DMS 273 treated with DMSO at 0.1 percent for 48 hours (cell line): ENCODE measurements at regions not wholly inside any gene's neighbourhood (a gene's known extent, or its start where the extent isn't known, plus 50 kb on each side); places are given as distances from the start of the nearest gene placed in this dataset.

Experiments used
- DNase-seq: peaks from one replicate; lab custom pipeline; 2025; lab: John Stamatoyannopoulos, UW

DNA sequence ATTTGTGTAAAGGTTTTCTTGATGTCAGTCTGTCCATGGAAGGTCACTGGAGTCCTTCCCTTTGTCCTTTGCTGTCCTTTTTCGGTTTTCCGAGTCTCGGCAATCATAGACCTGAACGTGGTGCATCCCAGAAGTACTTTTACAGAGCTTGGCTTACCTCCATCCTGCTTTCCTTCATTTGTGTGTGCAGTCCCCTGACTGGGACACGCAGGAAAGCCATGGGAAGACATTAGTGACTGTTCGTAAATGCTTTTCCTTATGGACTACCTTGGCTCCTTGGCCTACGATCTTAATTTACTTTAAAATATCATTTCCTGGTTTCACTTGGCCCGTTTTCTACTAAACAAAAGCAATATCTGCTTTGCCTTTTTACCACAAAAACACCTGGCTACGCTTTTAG, 328.4 kb upstream of the RARB start:
- DNase-seq = no peak

DNA sequence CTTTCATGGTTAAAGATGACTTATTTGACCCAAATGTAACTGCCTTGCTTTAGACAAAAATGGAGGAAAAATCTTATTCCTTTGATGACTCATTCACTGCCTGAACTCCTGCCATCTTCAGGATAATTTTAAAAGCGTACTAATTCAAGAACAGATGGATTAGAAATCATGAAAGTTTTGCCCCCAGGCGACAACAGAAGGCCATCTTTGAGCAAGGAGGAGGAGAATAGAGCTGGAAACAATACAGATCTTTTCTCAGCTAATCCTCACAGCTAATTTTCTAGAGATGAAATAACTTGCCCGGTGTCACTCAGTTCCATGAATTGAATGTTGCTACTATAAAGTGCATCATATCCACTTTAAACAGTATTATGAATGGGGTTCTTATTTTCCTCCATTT, 324.7 kb upstream of the RARB start:
- no peak for DNase-seq

DNA sequence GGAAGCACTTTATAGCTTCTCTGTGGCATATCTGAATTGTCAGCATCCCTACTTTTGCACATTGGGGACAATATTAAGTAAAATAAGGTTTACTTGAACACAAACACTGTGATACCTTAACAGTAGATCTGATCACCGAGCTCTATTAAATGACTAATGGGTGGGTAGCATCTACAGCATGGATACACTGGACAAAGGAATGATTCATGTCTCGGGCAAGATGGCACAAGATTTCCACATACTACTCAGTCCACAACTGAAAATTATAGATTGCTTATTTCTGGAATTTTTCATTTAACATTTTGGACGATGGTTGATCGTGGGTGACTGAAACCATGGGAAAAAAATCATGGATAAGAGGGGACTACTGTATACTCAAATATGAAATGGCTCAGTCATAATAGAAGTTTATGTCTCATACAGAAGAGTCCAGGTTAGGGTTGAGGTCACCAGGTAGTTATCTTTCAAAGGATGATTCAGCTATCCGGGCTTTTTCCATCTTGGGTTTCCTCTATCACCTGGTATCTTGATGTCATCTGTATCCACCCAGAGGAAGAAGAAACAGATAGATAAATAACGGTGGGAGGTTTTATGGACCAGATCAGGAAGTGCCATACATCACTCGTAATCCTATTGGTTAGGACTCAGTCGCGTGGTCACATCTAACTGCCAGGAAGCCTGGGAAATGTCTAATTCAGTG, 320.0 kb upstream of the RARB start:
- no peak for DNase-seq

DNA sequence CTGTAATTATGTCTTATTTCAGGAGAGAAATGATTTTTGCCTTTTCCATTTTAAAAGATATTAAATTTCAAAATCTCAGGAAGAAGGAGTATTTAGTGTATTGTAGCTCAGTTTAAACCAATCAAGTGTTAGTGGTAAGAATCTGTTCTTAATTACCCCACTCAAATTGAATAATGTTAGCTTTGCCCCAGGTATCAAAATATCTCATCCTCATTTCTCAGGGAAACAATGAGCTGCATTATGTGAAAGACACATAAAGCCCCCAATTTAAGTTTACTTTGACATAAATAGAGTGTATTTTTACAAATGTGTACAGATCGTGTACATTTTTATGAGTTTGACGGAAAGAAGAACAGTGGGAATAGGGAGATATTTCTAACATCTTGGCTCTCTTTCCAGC, 317.4 kb upstream of the RARB start:
- no peak for DNase-seq

DNA sequence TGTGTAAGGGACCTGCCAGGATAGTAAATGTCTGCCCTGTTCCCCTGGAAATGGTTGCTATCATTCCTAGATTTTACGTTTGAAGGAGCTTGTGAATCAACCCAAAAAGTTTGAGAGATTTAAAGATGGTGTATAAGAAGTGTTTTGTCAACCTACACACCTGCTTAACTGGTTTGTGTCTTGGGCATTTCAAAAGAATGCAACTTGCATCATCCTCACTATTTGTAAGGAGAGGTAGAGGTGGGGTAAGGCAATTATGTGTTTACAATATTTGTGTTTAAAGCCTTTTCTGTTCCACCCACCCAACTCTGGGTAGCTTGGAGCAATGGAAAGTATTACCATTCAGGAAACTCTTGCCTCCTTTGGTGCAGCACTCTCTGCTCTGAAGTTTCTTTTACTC, 314.2 kb upstream of the RARB start:
- DNase-seq = no peak

DNA sequence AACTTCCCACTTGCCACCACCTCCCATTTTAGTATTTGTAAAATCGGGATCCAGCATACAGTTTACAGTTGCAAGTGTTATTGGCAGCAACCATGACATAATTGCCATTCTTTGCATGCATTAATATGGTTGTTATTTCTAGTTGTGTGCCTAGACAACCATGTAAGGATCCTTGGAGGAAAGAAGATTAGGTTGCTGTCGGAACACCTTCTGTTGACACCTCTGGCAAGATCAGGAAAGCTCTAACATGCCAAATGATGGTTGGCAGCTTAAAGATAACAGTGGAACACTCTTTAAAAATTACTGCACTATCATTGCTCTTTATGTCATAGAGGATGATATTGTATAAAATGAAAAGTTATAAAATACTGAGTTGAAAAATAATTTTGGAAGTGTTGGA, 313.5 kb upstream of the RARB start:
- DNase-seq = no peak

DNA sequence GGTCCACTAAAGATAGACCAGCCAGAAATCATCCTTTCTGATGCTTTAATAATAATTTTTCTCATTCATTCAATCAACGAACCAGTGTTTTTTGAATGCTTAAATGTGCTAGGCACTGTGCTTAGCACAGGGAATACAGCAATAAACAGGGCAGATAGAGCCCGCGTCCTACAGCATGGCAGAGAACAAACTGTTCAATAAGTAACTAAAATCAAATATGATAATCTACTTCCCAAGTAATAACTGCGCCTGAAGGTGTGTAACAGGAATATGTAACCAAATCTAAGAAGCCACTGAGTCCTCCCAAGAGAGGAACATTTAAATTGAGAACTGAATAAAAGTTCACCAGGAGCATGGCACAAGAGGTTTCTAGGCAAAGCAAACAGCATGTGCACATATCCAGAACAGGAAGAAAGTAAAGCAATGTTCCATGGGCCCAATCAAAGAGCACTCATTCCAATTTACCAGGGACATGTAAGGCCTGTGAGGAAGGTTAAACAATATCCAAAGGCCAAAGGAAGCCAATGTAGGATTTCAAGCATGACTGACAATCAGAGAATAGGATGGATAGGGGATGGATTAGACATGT, 311.0 kb upstream of the RARB start:
- DNase-seq = no peak

DNA sequence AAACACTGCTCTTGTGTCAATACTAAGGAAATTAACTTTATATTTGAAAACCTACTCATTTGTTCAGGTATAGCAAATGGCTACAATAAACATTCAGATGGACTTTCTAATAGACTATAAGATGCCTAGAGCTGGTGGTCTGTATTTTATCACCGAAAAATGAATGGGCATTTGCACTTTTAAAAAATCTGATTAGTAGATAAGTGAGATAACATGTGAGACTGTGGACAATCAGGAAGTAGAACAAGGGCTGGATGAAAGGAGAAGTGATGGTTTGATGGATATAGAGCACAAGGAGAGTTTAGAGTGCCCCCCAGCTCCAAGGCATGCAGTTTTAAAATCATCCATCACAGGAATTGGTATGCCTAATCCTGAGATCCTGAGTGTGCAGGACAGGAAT, 308.4 kb upstream of the RARB start:
- no peak for DNase-seq

DNA sequence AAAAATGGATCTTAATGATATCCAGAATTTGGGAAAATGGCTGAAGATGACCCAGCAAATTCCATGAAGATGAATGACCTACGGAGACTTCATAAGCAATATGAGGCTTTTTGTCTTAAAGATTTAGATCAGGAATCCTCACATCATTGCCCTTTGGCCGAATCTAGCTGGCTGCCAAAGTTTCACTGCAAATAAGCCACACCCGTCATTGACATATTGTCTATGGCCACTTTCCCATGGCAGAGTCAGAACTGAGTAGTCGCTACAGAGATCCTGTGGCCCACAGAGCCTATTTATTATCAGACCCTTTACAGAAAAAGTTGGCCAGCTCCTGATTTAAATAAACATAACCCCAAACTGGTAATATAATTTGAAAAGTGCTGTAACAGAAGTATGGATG, 307.4 kb upstream of the RARB start:
- DNase-seq = no peak

DNA sequence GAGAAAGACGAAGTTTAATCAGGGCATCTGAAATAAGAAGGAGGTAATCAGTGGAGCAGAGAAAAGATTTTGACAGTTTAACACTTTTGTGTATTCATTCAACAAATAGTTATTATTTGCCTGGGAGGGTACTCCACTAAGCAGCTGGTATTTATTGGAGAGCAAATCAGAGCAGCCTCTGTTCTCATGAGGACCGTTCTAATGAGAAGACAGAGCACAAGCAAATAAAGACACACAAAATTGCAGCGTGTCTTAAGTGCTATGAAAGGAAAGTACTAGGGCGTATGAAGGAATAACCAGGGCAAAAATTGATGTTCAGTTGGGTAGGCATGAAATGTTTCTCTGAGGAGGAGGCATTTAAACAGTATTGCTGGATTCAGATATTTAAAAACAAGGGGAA, 302.9 kb upstream of the RARB start:
- no peak for DNase-seq

DNA sequence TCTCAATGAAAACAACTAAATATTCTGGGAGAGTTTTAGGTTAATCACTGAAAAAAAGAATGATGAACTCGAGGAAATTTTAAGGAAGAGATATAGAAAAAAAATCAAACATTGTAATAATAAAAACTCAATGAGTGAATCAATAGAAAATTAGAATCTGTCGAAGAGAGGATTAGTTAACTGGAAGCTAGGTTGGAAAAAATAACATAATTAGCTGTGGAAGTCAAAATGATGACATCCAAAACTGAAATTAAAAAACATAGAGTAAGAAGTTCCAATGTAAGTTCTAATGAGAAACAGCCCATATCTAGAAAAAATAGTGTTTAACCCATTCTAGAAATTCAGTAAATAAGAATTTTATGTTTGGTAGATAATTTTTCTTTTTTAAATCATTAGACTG, 299.3 kb upstream of the RARB start:
- no peak for DNase-seq

DNA sequence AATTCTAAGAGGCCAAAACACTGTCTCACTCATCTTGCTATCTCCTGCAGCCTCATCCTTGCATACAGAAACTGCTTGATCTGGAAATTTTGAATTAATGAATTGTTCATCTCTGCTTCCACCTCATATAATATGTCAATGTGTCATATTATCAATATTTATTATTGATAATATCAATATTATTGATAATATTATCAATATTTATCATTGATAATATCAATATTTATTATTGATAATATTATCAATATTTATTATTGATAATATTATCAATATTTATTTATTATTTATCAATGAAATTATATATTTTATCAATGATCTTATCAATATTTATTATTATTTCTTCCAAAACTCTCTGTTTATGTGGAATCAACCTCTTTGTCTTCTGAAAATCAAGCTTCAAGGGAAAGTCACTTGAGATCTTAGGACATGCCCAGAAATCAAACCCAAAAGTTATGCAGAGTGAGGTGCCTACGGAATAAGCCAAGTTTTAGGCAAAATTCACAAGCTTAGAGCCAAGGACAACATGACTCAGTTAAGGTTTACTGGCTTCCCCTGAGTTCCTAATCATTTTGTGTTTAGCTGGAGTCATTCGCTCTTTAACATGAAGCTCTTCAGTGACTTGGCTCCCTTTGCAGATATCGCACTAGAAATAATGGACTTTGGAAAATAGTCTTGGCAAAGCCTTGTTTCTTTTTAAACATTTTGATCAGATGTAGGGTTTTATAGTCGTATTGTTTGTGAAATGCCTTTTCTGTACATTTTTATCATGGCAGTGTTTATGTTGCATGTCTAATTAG, 297.1 kb upstream of the RARB start:
- DNase-seq = no peak

DNA sequence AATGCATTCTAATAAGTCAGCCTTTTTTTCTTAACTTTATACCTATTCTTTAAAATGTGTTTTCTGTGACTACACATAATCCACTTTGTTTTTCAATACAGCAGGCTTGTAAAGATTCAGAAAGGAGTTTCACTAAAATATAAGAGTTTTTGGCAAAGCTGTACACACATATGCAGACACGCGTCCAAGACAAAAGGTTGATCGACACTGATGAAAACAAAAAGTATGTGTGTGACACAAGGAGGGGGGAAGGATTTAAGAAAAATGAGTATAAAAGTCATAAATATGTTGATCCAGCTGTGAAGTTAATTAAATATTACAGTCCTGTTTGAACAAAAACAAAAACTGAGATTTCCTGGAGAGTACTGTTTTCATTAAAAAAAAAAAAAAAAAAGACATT, 294.5 kb upstream of the RARB start:
- no peak for DNase-seq

DNA sequence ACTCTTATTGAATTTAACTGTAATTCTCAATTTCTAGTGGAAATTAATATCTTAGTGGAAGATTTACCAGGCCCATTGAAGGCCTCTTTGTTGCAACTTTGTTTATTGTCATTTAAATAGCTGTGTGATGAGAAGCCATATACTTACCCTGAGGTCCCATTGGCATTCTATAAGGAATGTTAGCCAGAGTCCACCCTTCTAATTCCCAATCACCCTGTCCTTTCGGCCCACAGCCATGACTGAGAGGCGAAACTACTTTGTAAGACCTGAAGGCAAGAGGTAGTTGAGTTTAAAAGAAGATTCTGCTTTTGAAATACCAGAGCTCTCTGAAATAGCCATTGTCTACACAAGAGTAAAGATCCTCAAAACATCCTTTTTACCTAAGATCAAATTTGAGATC, 290.5 kb upstream of the RARB start:
- no peak for DNase-seq

DNA sequence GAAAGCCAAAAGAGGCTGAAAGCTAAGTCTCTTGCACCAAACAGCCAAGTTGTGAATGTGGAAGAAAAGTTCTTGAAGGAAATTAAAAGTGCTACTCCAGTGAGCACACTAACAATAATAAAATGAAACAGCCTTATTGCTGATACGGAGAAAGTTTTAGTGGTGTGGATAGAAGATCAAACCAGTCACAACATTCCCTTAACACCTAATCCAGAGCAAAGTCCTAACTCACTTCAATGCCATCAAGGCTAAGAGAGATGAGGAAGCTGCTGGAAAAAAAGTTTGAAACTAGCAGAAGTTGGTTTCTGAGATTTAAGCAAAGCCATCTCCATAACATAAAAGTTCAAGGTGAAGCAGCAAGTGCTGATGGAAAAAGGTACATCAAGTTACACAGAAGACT, 288.8 kb upstream of the RARB start:
- no peak for DNase-seq

DNA sequence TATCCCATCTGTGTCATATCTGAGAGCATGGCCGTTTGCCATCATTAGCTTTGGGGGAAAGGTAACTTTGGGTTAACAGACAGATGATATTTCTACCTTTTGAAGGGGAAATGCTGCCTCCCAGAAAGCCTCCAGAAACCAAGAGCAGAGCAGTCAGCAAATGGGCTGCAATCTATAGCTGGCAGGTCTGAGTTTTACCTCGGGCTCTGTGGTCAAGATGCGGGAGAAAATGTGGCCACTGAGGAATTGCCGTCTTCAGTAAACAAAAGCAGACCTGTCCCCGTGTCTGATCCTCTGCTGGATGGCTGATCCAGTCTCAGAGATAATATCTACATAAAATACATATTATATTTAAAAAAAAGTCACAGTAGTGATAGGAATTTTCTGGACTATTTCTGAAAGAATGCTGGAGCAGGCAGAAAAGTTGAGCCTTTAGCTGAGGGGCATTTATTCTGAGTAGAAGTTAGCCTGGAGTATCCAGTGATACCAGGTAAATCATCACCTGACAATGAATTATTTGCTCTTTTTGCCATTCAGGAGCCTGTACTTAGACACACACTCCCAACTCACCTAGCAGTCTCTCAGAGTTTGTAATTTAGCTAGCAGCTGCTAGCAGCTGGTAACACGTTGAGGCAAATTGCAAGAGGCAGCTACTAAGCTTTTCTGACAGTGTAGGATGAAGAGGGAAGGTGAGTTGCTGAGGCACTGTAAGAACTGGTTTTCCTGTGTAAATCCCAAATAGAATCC, 285.3 kb upstream of the RARB start:
- no peak for DNase-seq

DNA sequence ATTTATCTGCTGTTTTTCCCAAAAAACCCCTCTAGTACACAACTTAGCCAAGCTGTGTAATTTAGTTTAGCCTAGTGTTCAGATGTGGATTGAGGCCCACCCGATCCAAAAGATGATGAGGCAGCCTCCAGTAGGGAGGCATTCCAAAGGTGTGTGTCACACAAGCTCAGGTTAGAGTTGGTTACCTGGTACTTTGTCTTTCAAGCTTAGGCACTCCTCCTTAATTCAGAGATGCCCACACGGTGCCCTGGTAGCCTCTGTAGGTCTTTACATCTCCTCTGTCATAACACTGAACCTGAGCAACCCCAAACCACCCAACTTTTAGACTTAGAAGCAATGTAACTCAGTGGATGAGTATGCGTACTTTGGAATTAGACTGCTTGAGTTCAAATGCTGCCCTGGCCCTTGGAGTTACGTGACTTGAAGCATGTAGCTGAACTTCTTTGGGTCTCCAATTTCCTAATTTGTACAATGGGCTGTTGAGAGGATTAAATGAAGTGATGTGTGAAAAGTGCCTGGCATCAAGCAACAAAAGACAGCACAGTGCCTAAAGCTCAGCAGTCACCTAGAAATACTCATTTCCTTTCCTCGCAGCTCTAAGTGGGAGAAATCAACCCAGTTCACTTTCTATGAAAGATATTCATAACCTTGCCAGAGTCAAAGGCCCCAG, 284.6 kb upstream of the RARB start:
- no peak for DNase-seq

DNA sequence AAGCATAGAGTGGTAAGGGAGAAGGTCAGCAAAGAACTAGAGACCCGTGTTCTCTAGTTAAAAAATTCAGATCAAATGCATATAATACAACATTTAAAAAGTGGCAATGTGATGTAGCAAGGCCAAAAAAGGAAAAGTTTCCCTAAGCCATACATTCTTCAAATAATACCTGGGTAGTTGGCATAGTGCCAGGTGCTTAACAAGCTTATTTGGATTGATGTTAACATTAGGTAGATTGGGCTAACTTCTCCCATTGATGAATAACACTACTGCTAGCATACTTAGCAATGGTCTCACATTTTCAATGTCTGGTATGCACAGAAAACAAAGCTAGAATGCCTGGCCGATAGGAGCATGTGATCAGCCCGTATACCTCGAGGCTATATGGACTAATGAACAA, 283.6 kb upstream of the RARB start:
- DNase-seq = no peak

DNA sequence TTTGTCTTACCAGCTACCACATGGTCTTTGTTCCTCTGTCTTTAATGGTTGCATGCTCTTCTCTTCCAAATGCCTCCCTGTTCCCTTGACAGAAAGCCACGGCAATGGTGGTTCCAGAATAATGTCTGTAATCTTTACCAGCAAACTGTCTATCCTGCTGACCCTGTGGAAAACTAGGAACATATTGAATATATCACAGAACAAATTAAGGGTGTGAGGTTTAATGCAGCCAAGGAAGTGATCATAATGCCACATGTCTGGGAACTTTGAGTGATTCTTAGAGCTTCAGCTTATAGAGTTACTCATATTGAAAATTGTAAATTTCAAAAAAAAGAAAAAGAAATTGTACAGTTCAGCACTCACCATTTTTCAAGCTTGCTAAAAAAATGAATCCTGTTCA, 282.9 kb upstream of the RARB start:
- DNase-seq = no peak

DNA sequence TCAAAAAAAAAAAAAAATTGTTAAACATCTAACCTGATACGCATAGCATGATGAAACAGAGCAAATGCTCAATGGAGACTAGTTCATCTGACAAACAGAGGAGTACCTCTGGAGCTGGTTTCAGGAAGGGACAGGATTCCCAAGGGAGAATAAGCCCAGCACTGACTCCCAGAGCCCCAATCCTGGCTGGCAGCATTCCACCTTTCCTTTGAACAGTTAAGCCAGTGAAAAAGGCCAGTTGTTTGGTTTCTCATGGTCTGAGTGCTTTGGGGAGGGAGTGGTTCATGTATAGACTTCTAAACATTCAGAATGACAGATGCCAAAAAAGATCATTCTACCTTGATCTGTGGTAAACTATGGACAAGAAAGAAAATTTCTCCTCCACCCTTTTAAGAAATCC, 277.9 kb upstream of the RARB start:
- no peak for DNase-seq

DNA sequence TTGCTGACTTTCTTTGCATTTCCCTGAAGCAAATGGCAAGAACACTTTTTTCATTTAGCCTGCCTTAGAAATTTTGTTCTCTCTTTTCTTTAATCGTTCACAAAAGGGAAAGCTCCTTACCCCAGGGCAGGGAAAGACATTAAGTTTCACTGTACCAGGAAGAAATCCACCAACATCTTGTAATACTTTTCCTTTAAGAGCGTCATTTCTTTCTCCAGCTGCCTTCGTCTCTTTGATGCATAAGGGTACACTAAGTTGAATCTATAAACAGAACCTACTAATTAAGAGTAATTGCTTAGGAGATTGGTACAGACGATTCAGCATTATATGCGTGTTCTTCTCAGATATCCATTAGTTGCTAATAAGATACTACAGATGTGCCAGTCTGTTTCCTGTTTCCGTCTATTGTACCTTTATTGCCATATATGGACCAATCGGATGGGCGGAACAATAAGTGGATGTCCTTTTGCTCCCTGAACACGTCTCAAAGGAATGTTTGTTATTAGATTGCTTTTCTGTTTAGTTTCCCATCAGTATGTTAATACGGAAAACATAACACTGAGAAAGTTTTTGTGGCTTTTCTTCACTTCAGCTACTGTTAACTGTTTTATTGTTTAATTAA, 276.7 kb upstream of the RARB start:
- DNase-seq = no peak

DNA sequence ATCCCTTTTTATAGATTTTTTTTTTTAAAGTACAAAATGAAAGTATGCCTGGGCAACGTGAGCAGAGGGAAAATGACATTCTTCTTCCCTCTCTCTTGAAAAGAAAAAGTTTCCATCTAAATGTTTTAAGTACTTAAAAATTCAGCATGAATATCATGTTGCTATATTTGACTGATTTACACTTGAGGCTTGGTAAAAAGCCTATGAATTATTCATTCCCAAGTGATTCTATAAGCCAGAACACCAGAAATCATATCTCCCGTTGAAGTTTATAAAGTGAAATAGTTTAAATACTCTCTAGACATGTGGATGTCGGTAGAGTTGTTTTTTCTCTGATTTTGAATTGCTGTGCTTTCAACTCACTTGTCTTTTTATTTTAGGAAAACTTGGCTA, 276.2 kb upstream of the RARB start:
- DNase-seq = no peak
